ENCODE measurements at regions not wholly inside any gene's neighbourhood (a gene's known extent, or its start where the extent isn't known, plus 50 kb on each side); places are given as distances from the start of the nearest gene placed in this dataset.

DNA sequence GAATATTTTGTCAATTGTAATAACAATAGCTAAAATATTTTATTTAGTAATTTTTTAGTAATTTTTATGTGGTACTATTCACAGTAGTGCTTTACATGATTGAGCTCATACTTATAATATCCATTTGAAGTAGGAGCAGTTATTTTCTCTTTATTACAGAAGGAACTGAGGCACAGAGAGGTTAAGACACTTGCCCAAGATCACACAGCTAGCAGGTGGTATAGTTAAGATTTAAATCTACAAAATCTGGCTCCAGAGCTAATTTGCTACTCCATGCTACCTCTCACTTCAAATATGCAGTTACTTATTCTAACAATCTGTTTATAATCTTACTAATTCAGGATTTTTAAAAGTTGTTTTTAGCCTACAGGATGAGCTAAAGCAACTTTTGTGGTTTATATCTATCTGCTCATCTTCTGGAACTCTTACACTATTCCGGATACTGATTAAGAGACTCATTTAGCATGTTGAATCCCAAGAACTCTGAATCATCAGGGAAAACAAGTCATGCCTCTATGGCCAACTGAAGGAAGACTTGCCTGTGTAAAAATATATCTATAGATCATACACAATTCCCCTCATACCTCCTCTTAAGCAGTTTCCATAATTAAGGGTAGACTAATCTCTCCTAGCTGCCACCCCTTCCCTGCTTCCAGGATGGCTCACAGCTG is 324.2 kb downstream of the UBE3D start:
- Histone ChIP-seq H3K27me3 (no peaks in the 10 kb centered on the region), H3K9me3 (no peaks in the 10 kb centered on the region), H3K4me3 (no peak overlapping the region), H3K4me1 (no peaks in the 10 kb centered on the region), H3K36me3 (no peaks in the 10 kb centered on the region), H3K27ac (no peak overlapping the region)
- DNase-seq (no peak), ATAC-seq (ENCODE audit: low FRiP score in 2 of 2) (no peak)
- TF ChIP-seq, protein P1, sequence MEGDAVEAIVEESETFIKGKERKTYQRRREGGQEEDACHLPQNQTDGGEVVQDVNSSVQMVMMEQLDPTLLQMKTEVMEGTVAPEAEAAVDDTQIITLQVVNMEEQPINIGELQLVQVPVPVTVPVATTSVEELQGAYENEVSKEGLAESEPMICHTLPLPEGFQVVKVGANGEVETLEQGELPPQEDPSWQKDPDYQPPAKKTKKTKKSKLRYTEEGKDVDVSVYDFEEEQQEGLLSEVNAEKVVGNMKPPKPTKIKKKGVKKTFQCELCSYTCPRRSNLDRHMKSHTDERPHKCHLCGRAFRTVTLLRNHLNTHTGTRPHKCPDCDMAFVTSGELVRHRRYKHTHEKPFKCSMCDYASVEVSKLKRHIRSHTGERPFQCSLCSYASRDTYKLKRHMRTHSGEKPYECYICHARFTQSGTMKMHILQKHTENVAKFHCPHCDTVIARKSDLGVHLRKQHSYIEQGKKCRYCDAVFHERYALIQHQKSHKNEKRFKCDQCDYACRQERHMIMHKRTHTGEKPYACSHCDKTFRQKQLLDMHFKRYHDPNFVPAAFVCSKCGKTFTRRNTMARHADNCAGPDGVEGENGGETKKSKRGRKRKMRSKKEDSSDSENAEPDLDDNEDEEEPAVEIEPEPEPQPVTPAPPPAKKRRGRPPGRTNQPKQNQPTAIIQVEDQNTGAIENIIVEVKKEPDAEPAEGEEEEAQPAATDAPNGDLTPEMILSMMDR (IDR thresholded peaks at IDR 0.05): no peak
- TF ChIP-seq POLR2AphosphoS5 (IDR thresholded peaks at IDR 0.05) (no peak), POLR2A (IDR thresholded peaks at IDR 0.05) (no peak), EP300 (IDR thresholded peaks at IDR 0.05) (no peak)
- 82 to 89% methylated on average over 1 of the region's 1 CpG for WGBS, 2 donors

DNA sequence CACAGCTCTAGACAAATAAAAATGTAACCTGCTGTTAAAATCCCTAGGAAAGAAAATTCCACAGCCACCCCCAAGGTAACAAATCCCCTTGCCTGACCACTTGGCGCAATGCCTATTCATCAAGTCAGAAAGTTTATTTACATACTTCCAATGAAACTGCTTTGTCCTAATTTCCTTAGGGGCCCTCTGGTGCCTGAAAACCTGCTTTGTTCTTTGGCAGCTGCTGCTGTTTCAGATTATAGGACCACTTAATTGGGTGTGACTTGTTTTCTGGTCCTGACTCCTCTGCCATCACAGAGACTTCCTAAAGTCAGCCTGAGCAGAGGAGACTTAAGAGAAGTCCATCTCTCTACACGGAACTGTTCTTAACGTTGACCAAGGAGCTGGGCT is 323.6 kb downstream of the UBE3D start:
- H3K4me3 ChIP-seq: no peak overlapping the region
- DNase-seq: no peak
- H3K27me3 ChIP-seq: no peaks in the 10 kb centered on the region
- TF ChIP-seq, protein P1 (IDR thresholded peaks at IDR 0.05): no peak
- TF ChIP-seq EP300 (IDR thresholded peaks at IDR 0.05): no peak
- no peak for TF ChIP-seq POLR2AphosphoS5 (IDR thresholded peaks at IDR 0.05)
- TF ChIP-seq POLR2A (IDR thresholded peaks at IDR 0.05): no peak
- no peaks in the 10 kb centered on the region for H3K36me3 ChIP-seq
- no peak overlapping the region for H3K27ac ChIP-seq
- ATAC-seq (ENCODE audit: low FRiP score in 2 of 2): no peak
- WGBS, 2 donors: 22 to 60% methylated on average over 1 to 3 of the region's 3 CpGs
- H3K9me3 ChIP-seq: no peaks in the 10 kb centered on the region
- no peaks in the 10 kb centered on the region for H3K4me1 ChIP-seq

DNA sequence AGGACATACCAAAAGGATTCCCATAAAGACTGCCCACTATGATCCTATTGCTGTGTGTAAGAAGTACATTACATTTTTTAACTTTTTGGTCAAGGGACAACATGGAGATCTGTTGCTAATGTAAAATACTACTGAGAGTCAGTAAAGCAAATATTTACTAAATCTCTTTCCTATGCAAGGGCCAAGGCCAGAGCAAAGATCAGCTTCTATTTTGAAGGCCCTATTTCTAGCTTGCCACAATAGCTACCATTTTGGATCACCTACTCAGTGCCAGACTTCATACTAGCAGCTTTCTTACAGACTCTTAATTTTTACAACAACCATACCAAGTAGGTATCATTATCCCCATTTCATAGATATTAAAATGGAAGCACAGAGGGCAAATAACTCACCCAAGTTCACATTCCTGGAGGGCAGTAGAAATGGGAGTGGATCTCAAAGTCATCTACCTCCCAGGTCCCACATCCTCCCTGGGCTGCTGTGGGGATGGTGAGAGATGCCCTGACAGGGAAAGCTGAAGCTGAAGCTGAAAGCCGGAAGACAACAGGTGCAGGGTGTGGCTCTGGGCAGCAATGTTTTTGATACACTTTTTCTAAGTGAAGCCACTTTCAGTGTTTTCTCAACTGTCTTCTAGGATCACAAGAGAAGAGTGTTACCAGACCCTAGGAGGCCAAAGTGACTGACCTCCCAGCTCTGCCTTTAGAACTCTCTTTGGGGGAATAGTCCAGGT is 321.2 kb downstream of the UBE3D start:
- Histone ChIP-seq H3K36me3 (no peaks in the 10 kb centered on the region), H3K27me3 (no peaks in the 10 kb centered on the region), H3K4me1 (no peaks in the 10 kb centered on the region), H3K9me3 (no peaks in the 10 kb centered on the region), H3K27ac (no peak overlapping the region), H3K4me3 (no peak overlapping the region)
- no peak for ATAC-seq (ENCODE audit: low FRiP score in 2 of 2)
- TF ChIP-seq POLR2A (IDR thresholded peaks at IDR 0.05): no peak
- no peak for TF ChIP-seq POLR2AphosphoS5 (IDR thresholded peaks at IDR 0.05)
- TF ChIP-seq, protein P1 (IDR thresholded peaks at IDR 0.05): no peak
- no peak for TF ChIP-seq EP300 (IDR thresholded peaks at IDR 0.05)
- 70 to 93% methylated on average over 1 of the region's 1 CpG for WGBS, 2 donors
- no peak for DNase-seq

DNA sequence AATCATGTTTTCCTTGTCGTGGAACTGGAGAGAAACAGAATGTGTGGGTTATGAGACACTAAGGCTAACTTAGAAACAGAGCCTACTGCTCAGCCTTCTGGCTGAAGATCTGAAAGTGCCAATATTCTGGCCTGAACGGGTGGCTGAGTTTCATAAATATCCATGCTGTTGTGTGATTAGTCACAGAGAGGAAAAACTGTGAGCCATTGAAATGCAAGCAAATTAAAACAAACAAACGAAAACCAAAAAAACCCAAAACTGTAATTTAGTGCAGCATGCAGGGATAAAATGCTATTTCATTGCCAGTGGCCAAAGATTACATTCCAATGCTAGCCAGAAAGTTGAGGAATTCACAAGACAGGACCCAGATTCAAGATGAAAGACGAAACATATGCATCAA is 315.1 kb downstream of the UBE3D start:
- no peak overlapping the region for H3K4me3 ChIP-seq
- H3K27ac ChIP-seq: no peak overlapping the region
- ATAC-seq (ENCODE audit: low FRiP score in 2 of 2): no peak
- no peaks in the 10 kb centered on the region for H3K36me3 ChIP-seq
- H3K9me3 ChIP-seq: no peaks in the 10 kb centered on the region
- no peaks in the 10 kb centered on the region for H3K27me3 ChIP-seq
- no peak for DNase-seq
- TF ChIP-seq EP300 (IDR thresholded peaks at IDR 0.05) (no peak), POLR2A (IDR thresholded peaks at IDR 0.05) (no peak), POLR2AphosphoS5 (IDR thresholded peaks at IDR 0.05) (no peak)
- TF ChIP-seq, protein P1 (IDR thresholded peaks at IDR 0.05): no peak
- WGBS, 2 donors: 56 to 63% methylated on average over 4 of the region's 4 CpGs
- no peaks in the 10 kb centered on the region for H3K4me1 ChIP-seq

DNA sequence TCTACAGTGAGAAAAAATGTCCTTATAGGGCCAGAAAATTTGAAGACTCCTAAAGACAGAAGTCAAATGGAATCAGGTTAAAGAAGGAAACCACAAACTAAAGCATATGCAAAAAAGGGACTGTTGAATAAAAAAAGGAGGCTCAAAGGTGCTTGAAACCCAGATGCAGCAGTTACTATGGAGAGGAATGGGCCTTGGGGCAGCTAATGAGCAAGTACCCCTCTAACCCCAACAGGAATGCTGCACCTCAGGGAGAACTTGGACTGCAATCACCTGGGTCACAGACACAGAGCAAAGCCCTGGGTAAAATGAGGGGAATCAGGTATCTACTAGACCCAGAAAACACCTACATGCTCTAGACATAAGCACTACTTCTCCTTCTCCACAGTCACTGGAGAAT is 313.9 kb downstream of the UBE3D start:
- no peaks in the 10 kb centered on the region for H3K36me3 ChIP-seq
- H3K27me3 ChIP-seq: no peaks in the 10 kb centered on the region
- no peak overlapping the region for H3K27ac ChIP-seq
- no peak overlapping the region for H3K4me3 ChIP-seq
- DNase-seq (no peak), ATAC-seq (ENCODE audit: low FRiP score in 2 of 2) (no peak)
- H3K9me3 ChIP-seq: no peaks in the 10 kb centered on the region
- no peaks in the 10 kb centered on the region for H3K4me1 ChIP-seq
- no peak for TF ChIP-seq EP300 (IDR thresholded peaks at IDR 0.05)
- TF ChIP-seq, protein P1 (IDR thresholded peaks at IDR 0.05): no peak
- TF ChIP-seq POLR2A (IDR thresholded peaks at IDR 0.05): no peak
- TF ChIP-seq POLR2AphosphoS5 (IDR thresholded peaks at IDR 0.05): no peak
